Coronary artery (tissue), 2 donors: ENCODE measurements at regions not wholly inside any gene's neighbourhood (a gene's known extent, or its start where the extent isn't known, plus 50 kb on each side); places are given as distances from the start of the nearest gene placed in this dataset.

Experiments used
- DNase-seq: peaks from one replicate; pipeline ENCODE4 v3.0.0-alpha.2; 2017; ENCODE audit warnings: low spot score
- H3K27ac ChIP-seq, 2 donors: fragments of 200-600 bp; sonication (generic); one replicate each; pipeline ENCODE4 v1.5.1; 2016 to 2019
- H3K4me3 ChIP-seq: fragments of 200-600 bp; sonication (generic); 2 replicates; pipeline ENCODE4 v1.5.1; 2016; ENCODE audit warnings: mild to moderate bottlenecking, moderate library complexity
- TF ChIP-seq, protein P1 (sequence below): fragments of 200-600 bp; sonication (generic); IDR thresholded peaks from one replicate; pipeline ENCODE4 v1.5.1; 2019; ENCODE audit warnings: antibody characterized with exemption

DNA sequence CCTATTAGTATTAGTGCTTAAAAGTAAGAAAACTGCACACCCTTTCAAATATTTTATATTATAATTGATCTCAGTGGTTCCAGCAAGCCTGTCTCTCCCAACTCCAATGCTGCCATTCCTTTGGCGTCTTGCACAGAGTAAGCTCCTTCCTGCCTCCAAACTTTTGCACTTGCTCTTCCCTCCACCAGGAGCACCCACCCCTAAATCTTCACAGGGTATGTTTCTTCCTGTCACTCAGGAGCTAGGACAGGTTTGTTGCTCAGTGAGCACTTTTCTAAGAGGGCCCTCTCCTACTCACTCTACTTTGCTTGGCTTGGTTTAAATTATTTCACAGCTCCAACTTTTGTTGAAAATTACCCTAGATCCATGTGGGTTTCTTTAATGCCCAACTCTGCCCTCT is 189.1 kb upstream of the ADRA1B start:
- TF ChIP-seq, protein P1, sequence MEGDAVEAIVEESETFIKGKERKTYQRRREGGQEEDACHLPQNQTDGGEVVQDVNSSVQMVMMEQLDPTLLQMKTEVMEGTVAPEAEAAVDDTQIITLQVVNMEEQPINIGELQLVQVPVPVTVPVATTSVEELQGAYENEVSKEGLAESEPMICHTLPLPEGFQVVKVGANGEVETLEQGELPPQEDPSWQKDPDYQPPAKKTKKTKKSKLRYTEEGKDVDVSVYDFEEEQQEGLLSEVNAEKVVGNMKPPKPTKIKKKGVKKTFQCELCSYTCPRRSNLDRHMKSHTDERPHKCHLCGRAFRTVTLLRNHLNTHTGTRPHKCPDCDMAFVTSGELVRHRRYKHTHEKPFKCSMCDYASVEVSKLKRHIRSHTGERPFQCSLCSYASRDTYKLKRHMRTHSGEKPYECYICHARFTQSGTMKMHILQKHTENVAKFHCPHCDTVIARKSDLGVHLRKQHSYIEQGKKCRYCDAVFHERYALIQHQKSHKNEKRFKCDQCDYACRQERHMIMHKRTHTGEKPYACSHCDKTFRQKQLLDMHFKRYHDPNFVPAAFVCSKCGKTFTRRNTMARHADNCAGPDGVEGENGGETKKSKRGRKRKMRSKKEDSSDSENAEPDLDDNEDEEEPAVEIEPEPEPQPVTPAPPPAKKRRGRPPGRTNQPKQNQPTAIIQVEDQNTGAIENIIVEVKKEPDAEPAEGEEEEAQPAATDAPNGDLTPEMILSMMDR = no peak
- Histone ChIP-seq H3K27ac (no peak overlapping the region), H3K4me3 (no peak overlapping the region)
- DNase-seq = no peak

DNA sequence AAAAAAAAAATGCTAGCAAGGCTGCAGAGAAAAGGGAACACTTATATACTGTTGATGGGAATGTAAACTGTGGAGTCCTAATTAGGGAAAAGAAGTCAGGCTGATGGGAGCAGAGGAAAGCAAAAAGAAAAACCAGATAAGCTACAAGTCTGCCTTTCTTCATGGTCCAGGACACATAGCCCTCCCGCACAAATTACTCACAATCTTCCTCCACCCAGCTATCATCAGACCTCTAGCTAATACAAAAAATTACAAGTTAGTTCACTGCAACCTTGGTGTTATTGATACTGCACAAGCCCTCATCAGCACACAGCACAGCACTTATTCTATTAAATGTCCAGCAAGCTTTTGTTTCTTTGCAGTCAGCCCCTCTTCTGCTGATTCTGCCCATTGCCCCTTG is 186.0 kb upstream of the ADRA1B start:
- no peak overlapping the region for H3K4me3 ChIP-seq
- no peak overlapping the region for H3K27ac ChIP-seq
- DNase-seq = no peak
- TF ChIP-seq, protein P1 = no peak

DNA sequence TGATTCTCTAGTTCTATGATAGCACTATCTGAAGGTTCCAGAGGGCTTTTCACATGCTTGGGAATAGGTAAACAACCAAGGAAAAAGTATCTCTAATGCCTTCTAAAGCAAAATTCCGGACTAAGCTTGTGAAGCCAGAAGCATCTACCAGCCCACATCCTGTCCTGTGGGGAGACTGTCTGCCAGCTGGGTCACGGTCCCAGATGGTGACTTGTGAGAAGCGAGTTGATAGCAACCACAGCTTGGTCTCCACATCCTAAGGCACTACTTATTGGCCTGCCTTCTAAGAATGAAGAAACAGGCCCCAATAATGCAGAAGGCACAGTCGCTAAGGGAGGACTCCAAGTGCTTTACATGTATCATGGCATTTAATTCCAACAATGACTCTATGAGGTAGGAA is 184.1 kb upstream of the ADRA1B start:
- no peak overlapping the region for H3K27ac ChIP-seq
- TF ChIP-seq, protein P1 = no peak
- DNase-seq = no peak
- no peak overlapping the region for H3K4me3 ChIP-seq

DNA sequence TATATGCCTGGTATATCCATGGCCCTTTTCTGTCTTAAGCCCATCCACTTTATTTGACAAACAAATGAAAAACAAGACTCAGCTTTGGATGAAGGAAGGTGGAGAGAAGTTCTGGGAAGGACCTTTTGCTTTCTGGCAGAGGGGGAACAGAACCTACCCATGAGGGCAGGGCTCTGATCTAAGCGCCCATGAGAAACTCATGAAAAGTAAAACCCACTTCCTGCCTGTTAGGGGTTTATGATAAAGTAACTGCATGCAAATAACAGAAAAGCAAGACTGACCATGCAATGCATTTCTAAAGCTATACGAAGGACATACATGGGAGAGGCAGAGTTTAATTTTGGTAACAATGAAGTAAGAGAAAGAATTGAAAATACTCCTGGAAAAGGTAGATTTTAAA is 181.9 kb upstream of the ADRA1B start:
- Histone ChIP-seq H3K27ac (no peak overlapping the region), H3K4me3 (no peak overlapping the region)
- TF ChIP-seq, protein P1 = no peak
- DNase-seq = no peak

DNA sequence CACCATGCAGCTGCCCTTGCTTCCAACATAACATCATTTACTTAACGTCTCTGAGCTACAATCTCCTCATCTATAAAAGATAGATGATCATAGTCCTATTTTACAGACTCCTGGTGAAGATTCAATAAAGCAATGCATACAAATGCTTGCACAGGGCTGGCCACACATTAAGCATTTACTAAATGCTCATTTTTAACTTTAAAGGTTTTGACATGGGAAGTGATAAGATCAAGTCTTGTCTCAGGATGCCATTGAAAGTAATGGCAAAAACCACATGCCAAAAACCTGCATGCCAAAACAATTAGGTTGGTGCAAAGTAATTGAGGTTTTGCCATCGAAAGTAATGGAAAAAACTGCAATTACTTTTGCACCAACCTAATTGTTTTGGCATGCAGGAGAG is 181.2 kb upstream of the ADRA1B start:
- TF ChIP-seq, protein P1 = no peak
- H3K27ac ChIP-seq = no peak overlapping the region
- DNase-seq = no peak
- H3K4me3 ChIP-seq = no peak overlapping the region

DNA sequence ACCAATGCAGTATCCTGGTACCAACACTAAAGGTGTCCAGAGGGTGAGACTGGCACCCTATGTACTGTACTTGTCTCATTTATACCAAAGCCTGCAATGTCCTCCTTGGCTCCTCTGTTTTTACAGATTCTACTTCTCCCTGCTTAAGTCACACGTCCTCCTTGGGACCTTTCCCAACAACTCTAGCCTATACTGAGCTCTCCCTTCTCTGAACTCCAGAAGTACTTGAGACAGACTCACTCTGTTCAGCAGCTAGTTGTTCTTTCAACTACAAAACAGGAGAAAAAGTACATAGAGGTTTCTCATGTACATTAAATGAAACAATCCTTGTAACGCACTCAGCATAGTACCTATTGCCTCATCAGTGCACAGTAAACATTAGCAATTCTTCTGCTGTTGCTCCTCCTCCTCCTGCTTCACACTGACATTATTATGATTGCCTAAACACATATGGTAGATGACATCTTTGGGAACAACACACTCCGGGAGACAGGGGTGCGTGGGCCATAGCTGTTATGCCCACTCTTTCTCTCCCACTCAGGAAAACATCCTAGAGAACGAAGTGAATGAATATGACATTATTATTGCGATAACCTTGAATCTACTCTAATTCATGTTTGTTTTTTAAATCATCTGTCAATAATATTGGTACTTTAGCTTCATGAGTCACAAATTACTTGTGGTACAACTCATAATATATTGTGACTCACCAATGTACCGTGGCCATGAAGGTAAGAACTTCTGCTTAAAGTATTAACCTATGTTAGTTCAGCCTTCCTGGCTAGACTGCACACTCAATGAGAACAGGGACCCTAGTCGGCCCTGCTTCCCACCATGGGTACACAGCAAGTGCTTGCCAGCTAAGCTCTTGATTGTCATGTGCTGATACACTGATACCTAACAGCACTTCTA is 180.3 kb upstream of the ADRA1B start:
- DNase-seq = no peak
- TF ChIP-seq, protein P1 = no peak
- H3K4me3 ChIP-seq = no peak overlapping the region
- H3K27ac ChIP-seq = no peak overlapping the region

DNA sequence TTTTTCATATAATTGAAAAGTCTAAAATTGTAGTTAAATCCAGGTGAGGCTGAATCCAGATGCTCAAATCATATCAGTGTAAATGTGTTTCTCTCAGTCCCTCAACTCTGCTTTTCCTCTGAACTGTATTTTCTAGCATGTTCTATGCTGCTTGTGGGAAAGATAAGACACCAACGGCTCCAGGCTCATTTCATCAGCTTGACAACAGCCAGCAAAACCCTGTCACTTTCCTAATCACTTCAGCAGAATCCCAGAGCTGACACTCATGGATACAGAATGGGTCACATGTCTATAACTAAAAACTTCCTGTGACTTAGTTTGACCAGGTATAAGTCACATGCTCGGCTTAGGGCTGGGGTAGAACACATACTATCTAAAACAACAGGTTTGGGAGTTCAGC is 179.4 kb upstream of the ADRA1B start:
- TF ChIP-seq, protein P1 = no peak
- no peak overlapping the region for H3K4me3 ChIP-seq
- DNase-seq = no peak
- H3K27ac ChIP-seq = no peak overlapping the region
